B cell (primary cell): ENCODE measurements at regions not wholly inside any gene's neighbourhood (a gene's known extent, or its start where the extent isn't known, plus 50 kb on each side); places are given as distances from the start of the nearest gene placed in this dataset.

Experiments used
- ATAC-seq: fragments of 200-7000 bp; cut with Tn5 transposase; one replicate; pipeline ENCODE4 v1.10.0; 2021; ENCODE audit warnings: low read depth, mild to moderate bottlenecking, moderate number of reproducible peaks, moderate library complexity
- CTCF ChIA-PET: fragments of 350-600 bp; sonication (Branson Sonifier 250); formaldehyde crosslinking; loops from one replicate; lab custom pipeline; 2021; ENCODE audit warnings: antibody characterized with exemption, inconsistent platforms; lab: Charles Lee
- POLR2A ChIA-PET: fragments of 350-600 bp; sonication (Branson Sonifier 250); formaldehyde crosslinking; loops from one replicate; lab custom pipeline; 2021; ENCODE audit warnings: antibody characterized with exemption; lab: Charles Lee
- DNase-seq: peaks from one replicate; pipeline ENCODE4 v3.0.0; 2013
- H2AFZ ChIP-seq: 2 replicates; pipeline ENCODE4 v1.6.1; 2012; ENCODE audit warnings: mild to moderate bottlenecking, low read depth, low read length; ENCODE audit not compliant: insufficient read depth, poor library complexity, severe bottlenecking
- H3K27ac ChIP-seq, 2 donors: 1 replicate in 1 of 2; 2 replicates in 1 of 2; pipeline ENCODE4 v1.5.1; 2012 to 2013; ENCODE audit warnings: low read length in 2 of 2, mild to moderate bottlenecking in 2 of 2, moderate library complexity in 1 of 2
- H3K27me3 ChIP-seq, 4 experiments: fragments of 200-600 bp in 1 of 4; sonication (generic) in 1 of 4; replicated peaks in 1 of 4; 1 replicate in 2 of 4; 2 replicates in 2 of 4; pipeline versions ENCODE4 v1.6.1 to v1.7.0; 2013 to 2016; ENCODE audit warnings: low read length in 3 of 4, mild to moderate bottlenecking in 2 of 4, mixed read lengths in 1 of 4, moderate library complexity in 1 of 4; ENCODE audit not compliant: insufficient read depth in 4 of 4, control insufficient read depth in 3 of 4; ENCODE audit errors: control extremely low read depth in 1 of 4
- H3K36me3 ChIP-seq, 2 experiments: replicated peaks in 1 of 2; 1 replicate in 1 of 2; 2 replicates in 1 of 2; pipeline versions ENCODE4 v1.6.1 to v1.7.1; 2013; ENCODE audit warnings: low read length in 1 of 2; ENCODE audit not compliant: insufficient read depth in 2 of 2, control insufficient read depth in 1 of 2; ENCODE audit errors: control extremely low read depth in 1 of 2, extremely low read depth in 1 of 2
- H3K4me1 ChIP-seq, 2 donors: fragments of 200-600 bp in 1 of 2; sonication (generic) in 1 of 2; 1 replicate in 1 of 2; 2 replicates in 1 of 2; pipeline versions ENCODE4 v1.5.1 to v1.6.1; 2013 to 2017; ENCODE audit warnings: low read length in 2 of 2; ENCODE audit not compliant: control insufficient read depth in 2 of 2, insufficient read depth in 2 of 2
- H3K4me2 ChIP-seq: replicated peaks from 2 replicates; pipeline ENCODE3; 2012; ENCODE audit warnings: mild to moderate bottlenecking, low read depth, low read length; ENCODE audit not compliant: poor library complexity, severe bottlenecking
- H3K4me3 ChIP-seq, 5 experiments: fragments of 200-600 bp in 1 of 5; sonication (generic) in 1 of 5; 1 replicate in 3 of 5; 2 replicates in 2 of 5; pipeline versions ENCODE4 v1.5.1 to v1.7.0; 2011 to 2016; ENCODE audit warnings: low read length in 4 of 5, mild to moderate bottlenecking in 4 of 5, low read depth in 2 of 5, control low read depth in 1 of 5, moderate library complexity in 1 of 5; ENCODE audit not compliant: insufficient read depth in 1 of 5; ENCODE audit errors: control extremely low read depth in 1 of 5, extremely low read depth in 1 of 5
- H3K79me2 ChIP-seq: fragments of 200-600 bp; sonication (generic); one replicate; pipeline ENCODE4 v1.6.0; 2016; ENCODE audit warnings: low read length; ENCODE audit not compliant: control insufficient read depth, insufficient read depth
- H3K9ac ChIP-seq: fragments of 200-600 bp; sonication (generic); 2 replicates; pipeline ENCODE4 v1.6.1; 2017; ENCODE audit warnings: mild to moderate bottlenecking, low read length, moderate library complexity
- H3K9me3 ChIP-seq, 3 donors: one replicate each; pipeline versions ENCODE4 v1.6.1 to v1.7.1; 2013; ENCODE audit warnings: low read length in 2 of 3; ENCODE audit not compliant: control insufficient read depth in 2 of 3, insufficient read depth in 1 of 3; ENCODE audit errors: control extremely low read depth in 1 of 3
- H4K20me1 ChIP-seq: 2 replicates; pipeline ENCODE4 v1.6.0; 2012; ENCODE audit warnings: mild to moderate bottlenecking, low read length; ENCODE audit not compliant: insufficient read depth, control insufficient read depth, poor library complexity, severe bottlenecking
- H3K27ac Mint-ChIP-seq: one replicate; pipeline ENCODE4 v1.8.0; 2021; ENCODE audit warnings: mixed read lengths
- H3K27me3 Mint-ChIP-seq: one replicate; pipeline ENCODE4 v1.8.0; 2021; ENCODE audit warnings: mixed read lengths
- H3K4me1 Mint-ChIP-seq: one replicate; pipeline ENCODE4 v1.8.0; 2021; ENCODE audit warnings: mixed read lengths
- H3K4me3 Mint-ChIP-seq: one replicate; pipeline ENCODE4 v1.8.0; 2021; ENCODE audit warnings: mixed read lengths
- H3K9me3 Mint-ChIP-seq: one replicate; pipeline ENCODE4 v1.8.0; 2022; ENCODE audit warnings: mixed read lengths; ENCODE audit not compliant: insufficient read depth
- EZH2 ChIP-seq: IDR thresholded peaks from 2 replicates; pipeline ENCODE4 v1.6.1; 2012; ENCODE audit warnings: borderline replicate concordance, low read depth, mild to moderate bottlenecking, moderate library complexity, low read length; ENCODE audit not compliant: insufficient read depth, poor library complexity, severe bottlenecking
- WGBS: methylation state at CpG from one replicate; pipeline ENCODE4 v1.1.5; 2013; ENCODE audit warnings: missing lambda C conversion rate; ENCODE audit not compliant: insufficient coverage; 5-methylcytosine and 5-hydroxymethylcytosine counted together
- intact Hi-C: fragments of 100-400 bp; cut with micrococcal nuclease; formaldehyde crosslinking; loops from one replicate; pipeline ENCODE4 v1.10.0; 2022
- TF ChIP-seq, protein P1 (sequence below): fragments of 200-600 bp; IDR thresholded peaks from one replicate; pipeline ENCODE4 v1.8.0; 2022; ENCODE audit warnings: antibody characterized with exemption, mild to moderate bottlenecking

GRCh38 chr15:70459312-70459711 is 304.0 kb downstream of the UACA start:
- WGBS: 92% methylated on average over 4 of the region's 4 CpGs
- ATAC-seq (no peak), DNase-seq (no peak)
- H3K27ac ChIP-seq: no peak overlapping the region
- ChIA-PET POLR2A (no interaction called here), CTCF (interaction anchor here (0.8 to 2.4 kb wide), 12 partner anchors 8 to 978 kb away, joined by 3 to 13 read pairs (median 4); no protein-coding TSS in a partner anchor)
- no peak overlapping the region for H3K4me3 ChIP-seq
- no peaks in the 10 kb centered on the region for H3K36me3 ChIP-seq
- peak overlapping the region; percentile 17 for H3K27ac Mint-ChIP-seq
- H3K4me1 ChIP-seq: peaks cover 12 to 23% of the 10 kb centered on the region in 2 donors
- no peak overlapping the region for H3K4me2 ChIP-seq
- H3K9me3 ChIP-seq: no peaks in the 10 kb centered on the region
- H3K27me3 Mint-ChIP-seq: peaks cover 3% of the 10 kb centered on the region
- no peak overlapping the region for H3K9ac ChIP-seq
- TF ChIP-seq, protein P1, sequence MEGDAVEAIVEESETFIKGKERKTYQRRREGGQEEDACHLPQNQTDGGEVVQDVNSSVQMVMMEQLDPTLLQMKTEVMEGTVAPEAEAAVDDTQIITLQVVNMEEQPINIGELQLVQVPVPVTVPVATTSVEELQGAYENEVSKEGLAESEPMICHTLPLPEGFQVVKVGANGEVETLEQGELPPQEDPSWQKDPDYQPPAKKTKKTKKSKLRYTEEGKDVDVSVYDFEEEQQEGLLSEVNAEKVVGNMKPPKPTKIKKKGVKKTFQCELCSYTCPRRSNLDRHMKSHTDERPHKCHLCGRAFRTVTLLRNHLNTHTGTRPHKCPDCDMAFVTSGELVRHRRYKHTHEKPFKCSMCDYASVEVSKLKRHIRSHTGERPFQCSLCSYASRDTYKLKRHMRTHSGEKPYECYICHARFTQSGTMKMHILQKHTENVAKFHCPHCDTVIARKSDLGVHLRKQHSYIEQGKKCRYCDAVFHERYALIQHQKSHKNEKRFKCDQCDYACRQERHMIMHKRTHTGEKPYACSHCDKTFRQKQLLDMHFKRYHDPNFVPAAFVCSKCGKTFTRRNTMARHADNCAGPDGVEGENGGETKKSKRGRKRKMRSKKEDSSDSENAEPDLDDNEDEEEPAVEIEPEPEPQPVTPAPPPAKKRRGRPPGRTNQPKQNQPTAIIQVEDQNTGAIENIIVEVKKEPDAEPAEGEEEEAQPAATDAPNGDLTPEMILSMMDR: no peak
- no peak for TF ChIP-seq EZH2
- peaks cover 26% of the 10 kb centered on the region for H3K4me1 Mint-ChIP-seq
- H3K79me2 ChIP-seq: no peaks in the 10 kb centered on the region
- no peak overlapping the region for H2AFZ ChIP-seq
- H3K4me3 Mint-ChIP-seq: no peak overlapping the region
- H4K20me1 ChIP-seq: no peaks in the 10 kb centered on the region
- no peaks in the 10 kb centered on the region for H3K27me3 ChIP-seq
- no peaks in the 10 kb centered on the region for H3K9me3 Mint-ChIP-seq
- intact Hi-C loops: no loop called here

DNA sequence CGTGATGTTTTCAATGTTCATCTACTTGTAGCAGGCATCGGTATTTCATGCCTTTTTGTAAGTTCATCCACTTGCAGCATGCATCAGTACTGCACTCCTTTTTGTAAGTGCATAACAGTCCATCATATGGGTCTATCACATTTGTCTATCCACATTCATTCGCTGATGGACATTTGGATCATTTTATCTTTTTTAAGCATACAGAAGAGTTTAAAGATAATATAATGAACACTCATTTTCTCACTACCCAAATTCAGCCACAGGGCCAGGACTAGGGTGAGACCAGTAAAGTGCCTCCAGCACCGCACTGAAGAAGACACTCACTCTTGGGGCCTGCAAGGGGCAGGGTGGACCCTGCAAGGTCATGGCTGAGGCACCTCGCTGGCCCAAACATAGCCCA is 309.6 kb downstream of the UACA start:
- Histone ChIP-seq H4K20me1 (no peaks in the 10 kb centered on the region), H3K79me2 (no peaks in the 10 kb centered on the region), H3K27ac (no peak overlapping the region), H3K36me3 (no peaks in the 10 kb centered on the region), H3K9me3 (peaks cover 0 to 2% (median 0%) of the 10 kb centered on the region in 3 donors), H3K9ac (no peak overlapping the region), H3K4me3 (no peak overlapping the region), H3K27me3 (peaks cover 0 to 5% (median 0%) of the 10 kb centered on the region in 4 experiments), H3K4me1 (peaks cover under 1 to 5% of the 10 kb centered on the region in 2 donors), H2AFZ (no peak overlapping the region), H3K4me2 (no peak overlapping the region)
- H3K27me3 Mint-ChIP-seq: peaks cover 9% of the 10 kb centered on the region
- no peak for TF ChIP-seq EZH2
- TF ChIP-seq, protein P1: no peak
- ATAC-seq: no peak
- intact Hi-C loops: no loop called here
- no peak overlapping the region for H3K4me3 Mint-ChIP-seq
- H3K27ac Mint-ChIP-seq: no peak overlapping the region
- no peak for DNase-seq
- WGBS: 87% methylated on average over 3 of the region's 5 CpGs
- ChIA-PET CTCF (no interaction called here), POLR2A (no interaction called here)
- H3K4me1 Mint-ChIP-seq: peaks cover 4% of the 10 kb centered on the region
- no peaks in the 10 kb centered on the region for H3K9me3 Mint-ChIP-seq
